ENCODE measurements at regions not wholly inside any gene's neighbourhood (a gene's known extent, or its start where the extent isn't known, plus 50 kb on each side); places are given as distances from the start of the nearest gene placed in this dataset.

GRCh38 chr6:4289770-4290320 lies 154.5 kb upstream of the ECI2 start:
- DNase-seq (ENCODE audit: low spot score) (no peak), ATAC-seq (ENCODE audit: low FRiP score) (no peak)
- TF ChIP-seq CTCF (IDR thresholded peaks at IDR 0.05): no peak

GRCh38 chr6:4287811-4288244 lies 152.5 kb upstream of the ECI2 start:
- no peak for DNase-seq (ENCODE audit: low spot score)
- no peak for TF ChIP-seq CTCF (IDR thresholded peaks at IDR 0.05)
- no peak for ATAC-seq (ENCODE audit: low FRiP score)

GRCh38 chr6:4287372-4287771 lies 152.0 kb upstream of the ECI2 start:
- no peak for ATAC-seq (ENCODE audit: low FRiP score)
- DNase-seq (ENCODE audit: low spot score): no peak
- TF ChIP-seq CTCF (IDR thresholded peaks at IDR 0.05): no peak

GRCh38 chr6:4282926-4283325 lies 147.6 kb upstream of the ECI2 start:
- TF ChIP-seq CTCF (IDR thresholded peaks at IDR 0.05): no peak
- ATAC-seq (ENCODE audit: low FRiP score): no peak
- no peak for DNase-seq (ENCODE audit: low spot score)

- no peak for TF ChIP-seq CTCF (IDR thresholded peaks at IDR 0.05)
- ATAC-seq (ENCODE audit: low FRiP score): peak; percentile 94
- DNase-seq (ENCODE audit: low spot score): peak; percentile 46
These were observed 146.2 kb upstream of the ECI2 start for GRCh38 chr6:4281341-4282293.

- DNase-seq (ENCODE audit: low spot score) (no peak), ATAC-seq (ENCODE audit: low FRiP score) (peak; percentile 62)
- no peak for TF ChIP-seq CTCF (IDR thresholded peaks at IDR 0.05)
These were observed 145.3 kb upstream of the ECI2 start for GRCh38 chr6:4280707-4281106.

- no peak for ATAC-seq (ENCODE audit: low FRiP score)
- no peak for DNase-seq (ENCODE audit: low spot score)
- TF ChIP-seq CTCF (IDR thresholded peaks at IDR 0.05): no peak
These were observed 144.7 kb upstream of the ECI2 start for GRCh38 chr6:4280031-4280430.
